ENCODE measurements at regions not wholly inside any gene's neighbourhood (a gene's known extent, or its start where the extent isn't known, plus 50 kb on each side); places are given as distances from the start of the nearest gene placed in this dataset.

DNA sequence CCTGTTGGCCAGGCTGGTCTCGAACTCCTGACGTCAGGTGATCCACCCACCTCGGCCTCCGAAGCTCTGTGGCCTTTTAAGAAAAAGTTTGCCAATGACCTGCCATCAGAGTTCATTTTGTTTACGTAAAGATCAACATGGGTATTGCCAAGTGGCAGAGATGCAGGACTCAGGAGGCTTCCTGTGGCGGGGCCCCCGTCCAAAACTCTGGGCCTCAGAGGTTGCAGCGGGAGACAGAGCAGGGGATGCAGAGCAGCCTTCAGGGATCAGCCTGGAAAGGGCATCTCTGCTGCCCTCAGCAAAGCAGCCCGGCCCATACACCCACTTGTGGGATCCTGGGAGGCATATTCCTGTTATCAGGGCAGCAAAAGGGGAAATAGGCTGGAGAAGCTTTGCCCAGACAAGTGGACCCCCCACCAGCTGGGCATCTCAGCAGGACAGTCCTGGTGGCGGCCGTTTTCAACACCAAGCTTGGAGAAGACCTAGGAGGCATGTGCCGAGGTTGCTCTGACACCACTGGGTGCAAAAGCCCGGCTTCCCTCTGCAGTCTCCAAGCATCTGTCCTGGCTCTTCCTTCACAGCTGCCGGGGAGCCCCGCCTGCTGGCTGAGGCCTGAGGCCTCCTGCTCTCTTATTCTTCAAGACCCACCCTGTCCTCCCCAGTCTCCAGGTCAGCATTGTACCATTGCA, 1152.4 kb downstream of the BRD1 start:
- no peak for DNase-seq (ENCODE audit: low read depth in 1 of 2, low spot score in 1 of 2)
- Histone ChIP-seq H3K27me3 (ENCODE audit: insufficient read depth, poor library complexity, severe bottlenecking) (no peaks in the 10 kb centered on the region), H3K27ac (replicated peaks) (no peak overlapping the region), H3K4me3 (replicated peaks; ENCODE audit: insufficient read depth, low read length) (no peak overlapping the region)
- TF ChIP-seq GABPA (IDR thresholded peaks at IDR 0.05; ENCODE audit: low read depth): no peak
- TF ChIP-seq SPI1 (IDR thresholded peaks at IDR 0.05; ENCODE audit: borderline replicate concordance, low read depth): no peak
- TF ChIP-seq, protein P1, sequence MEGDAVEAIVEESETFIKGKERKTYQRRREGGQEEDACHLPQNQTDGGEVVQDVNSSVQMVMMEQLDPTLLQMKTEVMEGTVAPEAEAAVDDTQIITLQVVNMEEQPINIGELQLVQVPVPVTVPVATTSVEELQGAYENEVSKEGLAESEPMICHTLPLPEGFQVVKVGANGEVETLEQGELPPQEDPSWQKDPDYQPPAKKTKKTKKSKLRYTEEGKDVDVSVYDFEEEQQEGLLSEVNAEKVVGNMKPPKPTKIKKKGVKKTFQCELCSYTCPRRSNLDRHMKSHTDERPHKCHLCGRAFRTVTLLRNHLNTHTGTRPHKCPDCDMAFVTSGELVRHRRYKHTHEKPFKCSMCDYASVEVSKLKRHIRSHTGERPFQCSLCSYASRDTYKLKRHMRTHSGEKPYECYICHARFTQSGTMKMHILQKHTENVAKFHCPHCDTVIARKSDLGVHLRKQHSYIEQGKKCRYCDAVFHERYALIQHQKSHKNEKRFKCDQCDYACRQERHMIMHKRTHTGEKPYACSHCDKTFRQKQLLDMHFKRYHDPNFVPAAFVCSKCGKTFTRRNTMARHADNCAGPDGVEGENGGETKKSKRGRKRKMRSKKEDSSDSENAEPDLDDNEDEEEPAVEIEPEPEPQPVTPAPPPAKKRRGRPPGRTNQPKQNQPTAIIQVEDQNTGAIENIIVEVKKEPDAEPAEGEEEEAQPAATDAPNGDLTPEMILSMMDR (IDR thresholded peaks at IDR 0.05; ENCODE audit: insufficient read depth, low read length): no peak
- TF ChIP-seq, protein P2, sequence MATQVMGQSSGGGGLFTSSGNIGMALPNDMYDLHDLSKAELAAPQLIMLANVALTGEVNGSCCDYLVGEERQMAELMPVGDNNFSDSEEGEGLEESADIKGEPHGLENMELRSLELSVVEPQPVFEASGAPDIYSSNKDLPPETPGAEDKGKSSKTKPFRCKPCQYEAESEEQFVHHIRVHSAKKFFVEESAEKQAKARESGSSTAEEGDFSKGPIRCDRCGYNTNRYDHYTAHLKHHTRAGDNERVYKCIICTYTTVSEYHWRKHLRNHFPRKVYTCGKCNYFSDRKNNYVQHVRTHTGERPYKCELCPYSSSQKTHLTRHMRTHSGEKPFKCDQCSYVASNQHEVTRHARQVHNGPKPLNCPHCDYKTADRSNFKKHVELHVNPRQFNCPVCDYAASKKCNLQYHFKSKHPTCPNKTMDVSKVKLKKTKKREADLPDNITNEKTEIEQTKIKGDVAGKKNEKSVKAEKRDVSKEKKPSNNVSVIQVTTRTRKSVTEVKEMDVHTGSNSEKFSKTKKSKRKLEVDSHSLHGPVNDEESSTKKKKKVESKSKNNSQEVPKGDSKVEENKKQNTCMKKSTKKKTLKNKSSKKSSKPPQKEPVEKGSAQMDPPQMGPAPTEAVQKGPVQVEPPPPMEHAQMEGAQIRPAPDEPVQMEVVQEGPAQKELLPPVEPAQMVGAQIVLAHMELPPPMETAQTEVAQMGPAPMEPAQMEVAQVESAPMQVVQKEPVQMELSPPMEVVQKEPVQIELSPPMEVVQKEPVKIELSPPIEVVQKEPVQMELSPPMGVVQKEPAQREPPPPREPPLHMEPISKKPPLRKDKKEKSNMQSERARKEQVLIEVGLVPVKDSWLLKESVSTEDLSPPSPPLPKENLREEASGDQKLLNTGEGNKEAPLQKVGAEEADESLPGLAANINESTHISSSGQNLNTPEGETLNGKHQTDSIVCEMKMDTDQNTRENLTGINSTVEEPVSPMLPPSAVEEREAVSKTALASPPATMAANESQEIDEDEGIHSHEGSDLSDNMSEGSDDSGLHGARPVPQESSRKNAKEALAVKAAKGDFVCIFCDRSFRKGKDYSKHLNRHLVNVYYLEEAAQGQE (IDR thresholded peaks at IDR 0.05; ENCODE audit: insufficient replicate concordance, low read depth): no peak
- TF ChIP-seq POLR2AphosphoS5 (IDR thresholded peaks at IDR 0.05; ENCODE audit: low read depth): no peak

DNA sequence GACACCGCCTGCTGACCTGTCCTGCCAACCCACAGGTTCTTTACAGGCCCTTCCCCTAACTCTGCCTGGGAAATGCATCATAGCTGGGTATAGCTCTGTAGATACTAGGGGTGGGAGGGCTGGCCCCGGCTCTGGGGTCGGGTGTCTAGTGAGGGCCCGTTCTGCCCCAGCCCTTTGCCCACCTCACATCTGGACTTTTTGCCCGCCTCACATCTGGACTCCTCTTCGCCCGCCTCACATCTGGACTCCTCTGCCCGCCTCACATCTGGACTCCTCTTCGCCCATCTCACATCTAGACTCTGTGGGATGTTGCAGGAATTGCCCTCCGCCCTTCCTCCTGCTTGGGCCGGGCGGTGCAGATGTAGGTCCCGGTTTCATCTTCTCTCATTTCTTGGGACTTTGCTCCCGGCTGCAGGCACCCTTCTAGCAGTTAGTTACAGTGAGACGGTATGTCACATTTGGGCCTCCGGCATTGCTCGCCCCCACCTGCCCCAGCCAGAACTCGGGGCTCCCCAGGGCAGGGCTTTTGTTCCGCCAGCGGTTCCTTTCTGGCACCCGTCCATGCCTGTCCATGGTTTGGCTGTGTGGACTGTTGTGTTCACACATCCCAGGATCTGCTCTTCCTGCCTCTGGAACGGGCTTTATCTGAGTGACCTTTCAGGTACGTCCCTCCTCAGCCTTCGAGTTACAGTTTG, 1153.7 kb downstream of the BRD1 start:
- TF ChIP-seq POLR2AphosphoS5 (IDR thresholded peaks at IDR 0.05; ENCODE audit: low read depth) (no peak), GABPA (IDR thresholded peaks at IDR 0.05; ENCODE audit: low read depth) (no peak)
- TF ChIP-seq, protein P1 (IDR thresholded peaks at IDR 0.05; ENCODE audit: insufficient read depth, low read length): no peak
- no peak overlapping the region for H3K4me3 ChIP-seq (replicated peaks; ENCODE audit: insufficient read depth, low read length)
- H3K27ac ChIP-seq (replicated peaks): no peak overlapping the region
- DNase-seq (ENCODE audit: low read depth in 1 of 2, low spot score in 1 of 2): no peak
- H3K27me3 ChIP-seq (ENCODE audit: insufficient read depth, poor library complexity, severe bottlenecking): no peaks in the 10 kb centered on the region

DNA sequence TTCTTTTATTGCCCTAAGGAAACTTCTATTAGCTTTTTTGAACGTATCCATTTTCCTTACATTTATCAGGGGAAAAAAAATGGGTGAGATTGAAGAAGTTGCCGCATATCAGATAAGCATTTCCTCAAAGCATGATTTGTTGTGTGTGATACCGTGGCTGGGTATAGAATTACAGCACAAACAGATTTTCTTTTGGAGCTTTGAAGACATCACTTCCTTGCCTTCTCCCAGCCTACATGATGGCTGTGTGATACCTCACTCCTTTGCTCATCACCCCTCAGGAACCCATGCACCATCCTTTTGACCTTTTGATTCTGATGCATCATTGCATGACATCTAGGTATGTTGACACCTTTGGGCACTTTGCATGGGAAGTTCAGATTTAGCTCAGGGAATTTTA, 1155.3 kb downstream of the BRD1 start:
- DNase-seq (ENCODE audit: low read depth in 1 of 2, low spot score in 1 of 2): no peak
- TF ChIP-seq, protein P1 (IDR thresholded peaks at IDR 0.05; ENCODE audit: insufficient read depth, low read length): no peak
- TF ChIP-seq POLR2AphosphoS5 (IDR thresholded peaks at IDR 0.05; ENCODE audit: low read depth): no peak
- no peak for TF ChIP-seq GABPA (IDR thresholded peaks at IDR 0.05; ENCODE audit: low read depth)
- no peak for TF ChIP-seq SPI1 (IDR thresholded peaks at IDR 0.05; ENCODE audit: borderline replicate concordance, low read depth)
- TF ChIP-seq, protein P2 (IDR thresholded peaks at IDR 0.05; ENCODE audit: insufficient replicate concordance, low read depth): no peak
- no peaks in the 10 kb centered on the region for H3K27me3 ChIP-seq (ENCODE audit: insufficient read depth, poor library complexity, severe bottlenecking)
- no peak overlapping the region for H3K4me3 ChIP-seq (replicated peaks; ENCODE audit: insufficient read depth, low read length)
- no peak overlapping the region for H3K27ac ChIP-seq (replicated peaks)

Measured in HL-60 (cell line).